K562 (cell line): ENCODE measurements at regions not wholly inside any gene's neighbourhood (a gene's known extent, or its start where the extent isn't known, plus 50 kb on each side); places are given as distances from the start of the nearest gene placed in this dataset.
A peak's percentile ranks its signal among the peaks of the same experiment; 100 is the strongest.

Source experiments
- CTCF ChIP-seq, 3 experiments: IDR thresholded peaks in 2 of 3; conservative IDR thresholded peaks in 1 of 3; 2 replicates each; pipeline ENCODE4 v1.5.1; 2011 to 2012; ENCODE audit warnings: low read length in 3 of 3, mild to moderate bottlenecking in 3 of 3, control low read depth in 2 of 3, improper control_type of control experiment in 1 of 3, inconsistent platforms in 1 of 3, low read depth in 1 of 3, mixed read lengths in 1 of 3, moderate library complexity in 1 of 3; ENCODE audit not compliant: insufficient read depth in 2 of 3
- ELF1 ChIP-seq: fragments of 200-800 bp; sonication (Bioruptor generic); IDR thresholded peaks from 2 replicates; pipeline ENCODE4 v1.6.1; 2016; ENCODE audit warnings: missing genetic modification characterization, missing compliant biosample characterization
- EP300 ChIP-seq: IDR thresholded peaks from 2 replicates; pipeline ENCODE4 v1.6.1; 2012; ENCODE audit warnings: low read length, improper control_type of control experiment
- FOXA1 ChIP-seq: fragments of 450-650 bp; IDR thresholded peaks from 2 replicates; pipeline ENCODE4 v1.6.1; 2016; ENCODE audit warnings: mild to moderate bottlenecking, borderline replicate concordance
- FOXJ3 ChIP-seq: sonication (generic); formaldehyde crosslinking; IDR thresholded peaks from 2 replicates; pipeline ENCODE4 v1.4.0; 2020; ENCODE audit warnings: mild to moderate bottlenecking, missing genetic modification reagents
- FOXM1 ChIP-seq, 2 experiments: fragments of 450-650 bp in 1 of 2; sonication (generic) in 1 of 2; formaldehyde crosslinking in 1 of 2; IDR thresholded peaks; 2 replicates each; pipeline versions ENCODE4 v1.6.1 to v1.9.0; 2017 to 2022; ENCODE audit warnings: low read depth in 2 of 2, mild to moderate bottlenecking in 2 of 2, missing genetic modification reagents in 1 of 2, moderate library complexity in 1 of 2
- HSF4 ChIP-seq: fragments of 250-450 bp; sonication (Bioruptor Pico); IDR thresholded peaks from 2 replicates; pipeline ENCODE4 v2.1.2; 2022; ENCODE audit warnings: mild to moderate bottlenecking, moderate library complexity, borderline replicate concordance
- KLF1 ChIP-seq: fragments of 450-650 bp; IDR thresholded peaks from 2 replicates; pipeline ENCODE4 v1.6.1; 2016; ENCODE audit warnings: missing genetic modification characterization, missing compliant biosample characterization
- NCOR1 ChIP-seq: fragments of 450-650 bp; IDR thresholded peaks from 2 replicates; pipeline ENCODE4 v1.6.1; 2016; ENCODE audit warnings: mild to moderate bottlenecking, moderate library complexity
- RBM25 ChIP-seq: fragments of 200-400 bp; formaldehyde crosslinking; IDR thresholded peaks from 2 replicates; pipeline ENCODE4 v1.6.1; 2018; ENCODE audit warnings: low read length, low read depth, moderate library complexity; ENCODE audit not compliant: severe bottlenecking
- SIRT6 ChIP-seq: IDR thresholded peaks from one replicate; pipeline ENCODE4 v1.6.1; 2012; ENCODE audit warnings: low read depth, mild to moderate bottlenecking, control low read depth, inconsistent platforms, low read length, moderate library complexity
- SNRNP70 ChIP-seq: fragments of 200-400 bp; formaldehyde crosslinking; optimal IDR thresholded peaks from 2 replicates; pipeline ENCODE3; 2017; ENCODE audit warnings: low read depth, low read length
- SOX6 ChIP-seq: fragments of 450-650 bp; IDR thresholded peaks from 2 replicates; pipeline ENCODE4 v1.6.1; 2014; ENCODE audit warnings: mild to moderate bottlenecking
- ZNF780A ChIP-seq: fragments of 250-450 bp; sonication (Bioruptor Pico); IDR thresholded peaks from 2 replicates; pipeline ENCODE4 v1.5.0; 2021; ENCODE audit warnings: mild to moderate bottlenecking

GRCh38 chr5:148732692-148733091 lies 78.4 kb upstream of the HTR4 start (continued):
- TF ChIP-seq ZNF780A (CRISPR knock-in tag) (no peak), KLF1 (tag) (no peak), SOX6 (peak; percentile 74; the same call in 1 of the 2 replicates), FOXA1 (0 out of 2 replicates have a peak, but pooled peaks have one; percentile 19), ELF1 (tag) (peak; percentile 57; the same call in 1 of the 2 replicates), FOXJ3 (CRISPR knock-in tag) (no peak), RBM25 (no peak), HSF4 (CRISPR knock-in tag) (no peak), FOXM1 (IDR thresholded peaks at IDR 0.05; ENCODE audit: low read depth) (peak; percentile 25; the same call in 1 of the 2 replicates), FOXM1 (CRISPR knock-in tag; IDR thresholded peaks at IDR 0.05; ENCODE audit: low read depth) (no peak), SNRNP70 (no peak), CTCF (IDR thresholded peaks at IDR 0.05 in 2 of 3, conservative IDR thresholded peaks at IDR 0.05 in 1 of 3; ENCODE audit: insufficient read depth in 2 of 3, low read depth in 1 of 3, low read length in 3 of 3) (no peak), EP300 (peak; percentile 51), NCOR1 (0 out of 2 replicates have a peak, but pooled peaks have one; percentile 25), SIRT6 (no peak)
- TF ChIP-seq, all 486 proteins: peak for 22
